SK-N-MC (cell line): ENCODE measurements at regions not wholly inside any gene's neighbourhood (a gene's known extent, or its start where the extent isn't known, plus 50 kb on each side); places are given as distances from the start of the nearest gene placed in this dataset.

Source experiments
- DNase-seq: peaks from one replicate; pipeline ENCODE4 v3.0.0-alpha.2; 2011; ENCODE audit warnings: low read depth, low spot score
- H3K27ac ChIP-seq: fragments of 200-600 bp; sonication (generic); 2 replicates; pipeline ENCODE4 v1.5.1; 2016; ENCODE audit warnings: mixed run types
- H3K36me3 ChIP-seq: fragments of 200-600 bp; sonication (generic); 2 replicates; pipeline ENCODE4 v1.6.1; 2017; ENCODE audit warnings: antibody characterized with exemption, low read length, mixed read lengths; ENCODE audit not compliant: insufficient read depth
- H3K4me3 ChIP-seq: fragments of 200-600 bp; sonication (generic); 2 replicates; pipeline ENCODE4 v1.5.1; 2016
- H3K9ac ChIP-seq: fragments of 200-600 bp; sonication (generic); 2 replicates; pipeline ENCODE4 v1.8.0; 2017; ENCODE audit warnings: mixed run types, mixed read lengths; ENCODE audit not compliant: insufficient read length
- H3K9me3 ChIP-seq: fragments of 200-600 bp; sonication (generic); 2 replicates; pipeline ENCODE4 v1.6.1; 2017; ENCODE audit warnings: low read depth, mild to moderate bottlenecking, antibody characterized with exemption, low read length, moderate library complexity, mixed read lengths
- EZH2 ChIP-seq: fragments of 200-600 bp; sonication (generic); IDR thresholded peaks from one replicate; pipeline ENCODE4 v1.6.1; 2017; ENCODE audit warnings: antibody characterized with exemption
- FOXP2 ChIP-seq: optimal IDR thresholded peaks from 2 replicates; pipeline ENCODE3; 2011; ENCODE audit warnings: mild to moderate bottlenecking, moderate library complexity; ENCODE audit not compliant: insufficient read depth; ENCODE audit errors: extremely low read length, control extremely low read depth
- POLR2AphosphoS5 ChIP-seq: IDR thresholded peaks from 2 replicates; pipeline ENCODE4 v1.6.1; 2012; ENCODE audit warnings: mild to moderate bottlenecking, low read depth, low read length, borderline replicate concordance

DNA sequence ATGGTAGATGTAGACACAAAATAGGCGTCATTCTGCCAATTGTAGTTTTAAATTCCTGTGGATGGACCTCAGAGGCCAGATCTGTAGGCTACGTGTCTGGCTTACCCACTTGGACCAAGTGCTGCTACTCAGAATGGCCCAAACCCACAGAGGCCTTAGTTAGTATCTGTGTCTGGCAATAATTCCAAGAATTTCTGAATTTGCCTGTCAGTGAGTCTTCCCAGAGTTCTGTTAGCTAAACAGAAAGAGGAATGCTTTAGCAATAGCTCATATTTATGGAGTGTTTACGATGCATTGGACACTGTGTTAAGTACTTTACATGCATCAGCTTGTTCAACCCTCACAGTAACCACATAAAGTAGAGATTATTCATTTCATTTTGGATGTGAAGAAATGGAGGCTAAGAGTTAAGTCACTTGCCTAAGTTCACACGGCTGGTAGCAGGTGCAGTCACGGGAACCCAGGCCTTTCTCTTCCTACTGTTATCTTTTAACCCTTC, 231.8 kb downstream of the PTEN start:
- no peak for DNase-seq
- Histone ChIP-seq H3K36me3 (no peaks in the 10 kb centered on the region), H3K27ac (no peak overlapping the region), H3K9me3 (no peaks in the 10 kb centered on the region), H3K4me3 (no peak overlapping the region), H3K9ac (no peak overlapping the region)
- no peak for TF ChIP-seq EZH2
- TF ChIP-seq POLR2AphosphoS5, result no peak
- no peak for TF ChIP-seq FOXP2

DNA sequence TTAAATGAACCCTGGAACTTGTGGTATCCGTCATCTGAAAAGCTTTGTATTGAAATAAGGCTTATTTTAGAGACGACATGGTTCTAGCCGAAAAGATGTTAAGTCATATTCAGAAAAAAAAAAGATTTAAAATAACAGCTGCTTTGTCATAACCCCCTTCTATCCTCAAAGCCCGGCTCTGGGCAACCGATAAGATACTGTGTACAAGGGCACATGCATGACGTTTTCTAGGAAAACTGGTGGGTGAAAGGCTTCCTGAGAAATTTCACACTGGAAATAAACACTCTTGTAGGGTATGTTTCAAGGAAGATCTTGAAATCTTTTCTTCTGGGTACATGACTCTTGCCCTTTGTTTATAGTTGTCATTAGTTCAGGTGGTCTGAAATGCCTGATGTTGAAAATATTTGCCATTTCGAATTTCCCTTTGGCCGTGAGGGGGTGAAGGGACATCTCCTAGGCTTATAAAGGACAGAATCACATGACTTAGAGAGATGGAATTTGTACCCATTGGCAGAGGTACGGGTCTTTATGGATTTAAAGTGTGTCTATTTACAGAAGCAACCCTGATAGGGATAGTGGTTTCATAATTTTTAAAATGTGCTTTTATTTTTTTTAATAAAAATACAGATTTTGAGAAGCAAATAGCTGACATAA, 232.5 kb downstream of the PTEN start:
- no peak for DNase-seq
- Histone ChIP-seq H3K9ac (no peak overlapping the region), H3K27ac (no peak overlapping the region), H3K9me3 (no peaks in the 10 kb centered on the region), H3K36me3 (no peaks in the 10 kb centered on the region), H3K4me3 (no peak overlapping the region)
- TF ChIP-seq POLR2AphosphoS5 (no peak), FOXP2 (no peak), EZH2 (no peak)

DNA sequence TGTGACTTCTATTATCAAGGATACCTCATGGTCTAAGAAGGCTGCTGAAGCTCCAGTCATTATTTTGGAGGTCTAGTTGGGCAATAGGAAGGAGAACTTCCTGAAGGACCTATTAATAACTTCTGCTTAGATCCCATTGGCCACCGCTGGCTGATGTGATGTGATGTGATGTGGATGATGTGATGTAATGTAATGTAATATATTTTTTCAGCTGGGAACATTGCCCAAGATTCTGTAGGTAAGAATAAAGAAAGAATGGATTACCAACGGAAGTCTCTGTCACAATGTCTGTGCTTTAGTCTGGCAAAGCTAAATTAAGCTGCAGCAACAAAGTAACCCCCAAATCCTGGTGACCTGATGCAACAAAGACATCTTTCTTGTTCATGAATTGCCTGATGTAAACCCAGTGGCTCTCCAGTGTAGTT, 233.7 kb downstream of the PTEN start:
- no peak for DNase-seq
- H3K36me3 ChIP-seq, result no peaks in the 10 kb centered on the region

DNA sequence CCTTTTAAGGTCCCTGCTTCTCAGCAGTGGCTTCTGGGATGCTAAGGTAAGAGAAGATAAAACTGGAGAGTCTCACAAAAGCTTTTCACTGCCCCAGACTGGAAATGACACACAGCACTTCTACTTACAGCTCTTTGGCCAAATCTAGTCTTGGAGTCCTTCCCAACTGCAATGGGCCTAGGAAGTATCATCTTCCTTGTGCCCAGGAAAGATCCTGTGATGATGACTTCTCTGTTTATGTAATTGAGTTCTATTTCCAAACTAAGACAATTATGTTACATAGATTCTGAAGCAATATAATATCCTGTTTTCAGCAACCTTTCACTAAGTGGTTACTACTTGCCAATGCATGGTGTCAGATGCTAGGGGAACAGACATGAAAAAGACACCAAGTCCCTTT, 234.1 kb downstream of the PTEN start:
- no peak overlapping the region for H3K9ac ChIP-seq

More for the DNA sequence above, 233.7 kb downstream of the PTEN start:
- TF ChIP-seq POLR2AphosphoS5 (no peak), EZH2 (no peak), FOXP2 (no peak)
- no peak overlapping the region for H3K27ac ChIP-seq
- H3K9me3 ChIP-seq, result no peaks in the 10 kb centered on the region
- no peak overlapping the region for H3K9ac ChIP-seq
- H3K4me3 ChIP-seq, result no peak overlapping the region

DNA sequence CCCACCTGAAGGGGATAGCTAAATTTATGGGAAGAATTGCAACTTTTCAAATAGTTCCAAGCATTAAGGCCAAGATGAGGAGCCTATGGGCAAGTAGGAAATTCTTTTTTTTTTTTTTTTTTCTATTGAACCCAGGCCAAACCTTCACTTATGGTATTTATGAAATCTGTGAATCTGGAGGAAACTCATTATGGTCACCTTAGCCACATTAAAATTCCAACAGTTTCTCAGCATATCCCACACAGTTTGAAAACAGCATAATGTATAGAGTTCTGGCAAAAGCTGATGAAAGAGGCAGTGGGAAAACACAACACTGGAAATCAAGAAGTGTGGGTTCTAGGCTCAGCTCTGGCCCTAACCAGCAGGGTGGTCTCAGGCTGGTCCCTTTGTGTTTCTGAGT, 236.9 kb downstream of the PTEN start:
- Histone ChIP-seq H3K27ac (no peak overlapping the region), H3K4me3 (no peak overlapping the region), H3K9ac (no peak overlapping the region), H3K36me3 (no peaks in the 10 kb centered on the region), H3K9me3 (no peaks in the 10 kb centered on the region)
- no peak for TF ChIP-seq FOXP2
- no peak for TF ChIP-seq EZH2
- no peak for TF ChIP-seq POLR2AphosphoS5
- DNase-seq, result no peak

More for the DNA sequence above, 234.1 kb downstream of the PTEN start:
- H3K4me3 ChIP-seq, result no peak overlapping the region
- no peak for TF ChIP-seq FOXP2
- no peak for TF ChIP-seq EZH2
- no peak for TF ChIP-seq POLR2AphosphoS5
- H3K27ac ChIP-seq, result no peak overlapping the region
- no peaks in the 10 kb centered on the region for H3K36me3 ChIP-seq
- DNase-seq, result no peak
- H3K9me3 ChIP-seq, result no peaks in the 10 kb centered on the region

DNA sequence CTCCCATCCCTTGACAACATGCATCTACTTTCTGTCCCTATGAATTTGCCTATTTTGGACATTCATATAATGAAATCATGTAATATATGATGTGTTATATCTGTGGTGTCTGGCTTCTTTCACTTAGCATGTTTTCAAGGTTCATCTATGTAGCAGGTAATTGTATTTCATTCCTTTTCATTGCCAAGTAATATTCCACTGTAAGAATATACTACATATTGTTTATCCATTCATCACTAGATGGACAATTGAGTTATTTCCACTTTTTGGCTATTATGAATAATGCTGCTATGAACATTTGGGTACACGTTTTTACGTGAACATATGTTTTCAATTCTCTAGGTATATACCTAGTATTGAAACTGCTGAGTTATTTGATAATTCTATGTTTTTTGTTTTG, 238.2 kb downstream of the PTEN start:
- no peaks in the 10 kb centered on the region for H3K36me3 ChIP-seq
- no peak overlapping the region for H3K4me3 ChIP-seq
- no peak overlapping the region for H3K9ac ChIP-seq
- no peak for DNase-seq
- H3K9me3 ChIP-seq, result no peaks in the 10 kb centered on the region
- no peak for TF ChIP-seq FOXP2
- H3K27ac ChIP-seq, result no peak overlapping the region

DNA sequence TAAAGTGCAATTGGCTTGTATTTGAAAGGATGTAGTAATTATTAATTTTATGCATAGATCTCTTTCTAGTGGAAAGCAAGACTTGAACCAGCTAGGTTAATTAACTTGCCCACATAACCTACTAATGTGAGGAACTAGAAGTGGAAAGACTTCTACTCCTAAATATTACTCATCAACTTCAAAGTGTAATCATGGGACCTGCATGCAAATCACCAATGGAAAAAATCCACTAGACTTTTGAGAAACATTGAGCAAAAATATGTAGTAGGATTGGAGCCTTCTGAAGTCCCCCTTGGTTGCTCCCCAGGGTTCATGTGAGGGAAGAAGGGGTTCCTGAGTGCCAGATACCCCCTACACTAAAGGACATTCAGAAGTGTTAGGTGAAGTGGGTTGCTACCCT, 240.2 kb downstream of the PTEN start:
- no peak overlapping the region for H3K4me3 ChIP-seq
- no peak overlapping the region for H3K9ac ChIP-seq
- TF ChIP-seq POLR2AphosphoS5 (no peak), FOXP2 (no peak), EZH2 (no peak)
- no peak for DNase-seq
- no peaks in the 10 kb centered on the region for H3K36me3 ChIP-seq
- no peak overlapping the region for H3K27ac ChIP-seq
- no peaks in the 10 kb centered on the region for H3K9me3 ChIP-seq

DNA sequence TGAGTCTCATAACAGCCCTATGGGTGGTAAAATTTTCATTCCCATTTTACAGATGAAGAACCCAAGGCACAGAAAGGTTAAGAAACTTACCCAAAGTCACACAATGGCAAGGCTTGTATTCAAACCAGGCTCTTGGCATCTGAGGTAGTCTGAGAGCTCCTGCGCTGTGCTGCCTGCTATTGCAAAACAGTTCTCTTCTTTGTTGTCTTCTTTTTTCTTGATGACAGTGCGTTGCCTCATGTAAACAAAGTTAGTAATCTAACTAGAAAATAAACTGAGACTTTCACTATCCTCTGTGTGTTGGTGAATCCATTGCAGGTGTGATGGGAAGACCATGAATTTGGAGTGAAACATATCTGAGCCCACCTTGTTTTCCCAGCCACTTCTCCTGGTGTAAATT, 240.8 kb downstream of the PTEN start:
- Histone ChIP-seq H3K4me3 (no peak overlapping the region), H3K27ac (no peak overlapping the region), H3K9ac (no peak overlapping the region), H3K9me3 (no peaks in the 10 kb centered on the region), H3K36me3 (no peaks in the 10 kb centered on the region)
- DNase-seq, result no peak
- TF ChIP-seq EZH2 (no peak), FOXP2 (no peak), POLR2AphosphoS5 (no peak)

DNA sequence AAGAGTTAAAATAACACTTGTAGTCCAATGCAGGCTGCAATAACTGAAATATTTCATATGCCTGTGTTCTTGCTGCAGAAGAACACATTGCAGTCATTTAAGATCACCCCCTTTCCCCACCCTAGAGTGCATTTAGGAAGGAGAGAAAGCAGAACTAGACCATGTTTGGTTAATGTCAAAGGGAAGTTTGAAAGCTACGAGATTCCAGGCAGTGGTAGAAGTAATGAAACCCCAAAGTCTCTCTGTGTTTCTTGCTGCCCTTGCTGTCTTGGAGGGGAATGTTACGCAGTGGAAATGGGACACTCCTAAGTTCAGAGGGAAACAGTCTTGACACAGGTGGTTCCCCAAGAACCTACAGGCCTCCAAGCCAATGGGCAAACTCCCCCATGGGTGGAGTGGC, 242.9 kb downstream of the PTEN start:
- DNase-seq, result no peak
- Histone ChIP-seq H3K9me3 (no peaks in the 10 kb centered on the region), H3K9ac (no peak overlapping the region), H3K36me3 (no peaks in the 10 kb centered on the region), H3K4me3 (no peak overlapping the region), H3K27ac (no peak overlapping the region)
- TF ChIP-seq EZH2, result no peak
